Adipocyte (in vitro differentiated cells): ENCODE measurements at regions not wholly inside any gene's neighbourhood (a gene's known extent, or its start where the extent isn't known, plus 50 kb on each side); places are given as distances from the start of the nearest gene placed in this dataset.
"Not testable (repeated sequence)": the region's sequence is repeated elsewhere in the genome, so short reads cannot be mapped to it uniquely, and the experiment has no call there.

Experiments used
- DNase-seq: peaks from one replicate; pipeline ENCODE4 v3.0.0-alpha.2; 2015; ENCODE audit warnings: low read depth
- H3K27me3 ChIP-seq: replicated peaks from 2 replicates; pipeline ENCODE4 v1.7.0; 2013; ENCODE audit warnings: mild to moderate bottlenecking, low read length, moderate library complexity; ENCODE audit not compliant: control insufficient read depth, insufficient read depth
- H3K36me3 ChIP-seq: 2 replicates; pipeline ENCODE4 v1.7.0; 2013; ENCODE audit warnings: low read length, mild to moderate bottlenecking, moderate library complexity; ENCODE audit not compliant: control insufficient read depth, insufficient read depth, severe bottlenecking
- H3K4me1 ChIP-seq: 2 replicates; pipeline ENCODE4 v1.7.0; 2013; ENCODE audit warnings: mild to moderate bottlenecking, low read length, moderate library complexity; ENCODE audit not compliant: control insufficient read depth, insufficient read depth
- H3K4me3 ChIP-seq: 2 replicates; pipeline ENCODE4 v1.7.0; 2013; ENCODE audit warnings: mild to moderate bottlenecking, low read length, moderate library complexity
- H3K9ac ChIP-seq: 2 replicates; pipeline ENCODE4 v1.7.0; 2013; ENCODE audit warnings: mild to moderate bottlenecking, low read length, moderate library complexity
- H3K9me3 ChIP-seq: 2 replicates; pipeline ENCODE4 v1.7.0; 2013; ENCODE audit warnings: mild to moderate bottlenecking, low read length, moderate library complexity; ENCODE audit not compliant: control insufficient read depth

GRCh38 chr6:99668036-99668705 is 61.5 kb downstream of the PRDM13 start:
- no peak for DNase-seq
- Histone ChIP-seq H3K9me3 (no peaks in the 10 kb centered on the region), H3K4me1 (no peaks in the 10 kb centered on the region), H3K36me3 (no peaks in the 10 kb centered on the region), H3K27me3 (no peaks in the 10 kb centered on the region), H3K9ac (no peak overlapping the region), H3K4me3 (no peak overlapping the region)

DNA sequence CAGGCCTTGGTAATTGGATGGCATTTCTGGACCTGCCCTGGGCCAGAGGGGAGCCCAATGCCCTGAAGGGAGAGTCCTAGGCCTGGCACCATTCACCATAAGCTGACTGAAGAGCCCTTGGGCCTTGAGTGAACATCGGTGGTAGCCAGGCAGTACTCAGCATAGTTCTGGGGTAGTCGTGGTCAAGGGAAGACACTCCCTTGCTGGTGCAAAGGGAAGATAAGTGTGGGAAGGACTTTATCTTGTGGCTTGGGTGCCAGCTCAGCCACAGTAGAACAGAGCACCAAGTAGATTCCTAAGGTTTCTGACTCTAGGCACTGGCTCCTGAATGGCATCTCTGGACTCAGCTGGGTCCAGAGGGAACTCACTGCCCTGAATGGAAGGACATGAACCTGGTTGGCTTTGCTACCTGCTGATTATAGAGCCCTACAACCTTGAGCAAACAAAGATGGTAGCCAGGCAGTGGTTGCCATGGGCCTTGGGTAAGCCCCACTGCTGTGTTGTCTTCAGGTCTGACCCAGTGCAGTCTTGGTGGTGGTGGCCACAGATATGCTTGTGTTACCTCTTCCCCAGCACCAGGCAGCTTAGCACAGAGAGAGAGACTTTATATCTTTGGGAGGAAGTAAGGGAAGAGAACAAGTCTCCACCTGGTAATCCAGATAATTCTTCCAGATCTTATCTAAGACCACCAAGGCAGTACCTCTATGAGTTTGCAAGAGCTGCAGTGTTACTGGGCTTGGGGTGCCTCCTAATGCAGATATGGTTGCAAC is 83.5 kb downstream of the PRDM13 start:
- Histone ChIP-seq H3K36me3 (no peaks in the 10 kb centered on the region), H3K9ac (no peak overlapping the region), H3K27me3 (no peaks in the 10 kb centered on the region), H3K9me3 (no peaks in the 10 kb centered on the region), H3K4me3 (no peak overlapping the region), H3K4me1 (no peaks in the 10 kb centered on the region)
- DNase-seq: no peak

DNA sequence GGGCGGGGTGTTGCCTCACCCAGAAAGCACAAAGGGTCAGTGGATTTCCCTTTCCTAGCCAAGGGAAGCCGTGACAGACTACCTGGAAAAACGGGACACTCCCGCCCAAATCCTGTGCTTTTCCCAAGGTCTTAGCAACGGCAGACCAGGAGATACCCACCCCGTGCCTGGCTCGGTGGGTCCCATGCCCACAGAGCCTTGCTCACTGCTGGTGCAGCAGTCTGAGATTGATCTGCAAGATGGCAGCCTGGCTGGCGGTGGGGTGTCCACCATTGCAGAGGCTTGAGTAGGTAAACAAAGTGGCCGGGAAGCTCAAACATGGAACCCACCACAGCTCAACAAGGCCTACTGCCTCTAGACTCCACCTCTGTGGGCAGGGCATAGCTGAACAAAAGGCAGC is 95.7 kb downstream of the PRDM13 start:
- not testable (repeated sequence) for H3K4me3 ChIP-seq, H3K27me3 ChIP-seq, H3K9ac ChIP-seq, DNase-seq, H3K9me3 ChIP-seq, H3K36me3 ChIP-seq, H3K4me1 ChIP-seq

DNA sequence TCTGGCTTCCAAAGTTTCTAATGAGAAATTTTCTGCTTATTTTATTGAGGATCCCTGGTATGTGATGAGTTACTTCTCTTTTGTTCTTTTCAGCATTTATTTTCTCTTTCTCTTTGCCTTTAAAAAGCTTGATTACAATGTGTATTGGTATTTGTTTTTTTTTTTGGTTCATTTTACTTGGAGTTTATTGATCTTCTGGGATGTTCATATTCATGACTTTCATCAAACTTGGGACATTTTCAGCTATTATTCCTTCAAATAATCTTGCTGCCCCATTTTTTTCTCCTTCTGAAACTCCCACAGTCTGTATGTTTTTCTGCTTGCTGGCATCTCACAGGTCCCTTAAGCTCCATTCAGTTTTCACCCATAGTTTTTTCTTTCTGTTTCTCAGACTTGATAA is 102.4 kb downstream of the PRDM13 start:
- Histone ChIP-seq H3K9me3 (no peaks in the 10 kb centered on the region), H3K9ac (no peak overlapping the region), H3K36me3 (no peaks in the 10 kb centered on the region), H3K4me3 (no peak overlapping the region), H3K4me1 (no peaks in the 10 kb centered on the region), H3K27me3 (no peaks in the 10 kb centered on the region)
- no peak for DNase-seq

DNA sequence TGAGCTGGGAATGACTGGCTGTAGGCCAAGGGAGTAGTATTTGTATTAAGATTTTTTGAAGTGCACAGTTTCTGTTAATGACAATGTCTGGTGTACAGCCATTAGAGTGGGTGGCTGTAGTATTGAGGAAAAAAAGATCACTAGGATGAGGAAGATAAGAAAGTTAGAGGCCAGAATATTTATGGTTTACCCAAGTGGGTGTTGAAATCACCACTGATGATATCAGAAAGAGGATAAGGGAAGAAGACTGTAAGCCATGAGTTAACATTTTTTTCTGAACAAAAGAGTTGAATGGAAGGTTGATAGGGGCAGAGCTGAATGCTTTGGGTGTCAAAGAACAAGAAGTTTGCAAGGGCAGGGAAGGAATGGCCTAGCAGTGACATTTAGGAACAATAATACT is 104.7 kb downstream of the PRDM13 start:
- Histone ChIP-seq H3K4me3 (no peak overlapping the region), H3K9me3 (peaks cover 2% of the 10 kb centered on the region), H3K36me3 (no peaks in the 10 kb centered on the region), H3K4me1 (no peaks in the 10 kb centered on the region), H3K9ac (no peak overlapping the region), H3K27me3 (no peaks in the 10 kb centered on the region)
- no peak for DNase-seq

GRCh38 chr6:99711925-99712324 is 105.3 kb downstream of the PRDM13 start:
- no peaks in the 10 kb centered on the region for H3K4me1 ChIP-seq
- H3K36me3 ChIP-seq: no peaks in the 10 kb centered on the region
- no peak overlapping the region for H3K4me3 ChIP-seq
- H3K9ac ChIP-seq: no peak overlapping the region
- H3K9me3 ChIP-seq: peaks cover 7% of the 10 kb centered on the region
- no peak for DNase-seq
- no peaks in the 10 kb centered on the region for H3K27me3 ChIP-seq

DNA sequence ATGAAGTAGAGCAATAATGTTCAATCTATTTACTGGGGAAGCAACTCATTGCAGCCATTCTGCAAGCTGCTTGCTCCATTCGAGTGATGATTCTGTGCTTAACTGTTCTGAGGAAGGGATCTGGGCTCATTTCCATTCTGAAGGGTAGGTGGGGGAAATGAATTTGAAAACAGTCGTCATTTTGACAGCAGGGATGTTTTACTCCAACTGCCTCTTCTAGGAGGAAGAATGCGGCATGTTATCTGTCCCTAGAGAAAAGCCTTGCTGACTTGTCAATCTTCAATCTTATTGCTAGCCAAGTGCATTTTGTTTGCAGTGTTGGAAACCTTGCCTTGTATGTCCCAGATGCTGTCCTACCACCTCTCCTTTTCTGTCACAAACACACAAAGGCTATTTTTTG is 105.9 kb downstream of the PRDM13 start:
- H3K36me3 ChIP-seq: no peaks in the 10 kb centered on the region
- no peaks in the 10 kb centered on the region for H3K27me3 ChIP-seq
- no peaks in the 10 kb centered on the region for H3K4me1 ChIP-seq
- no peak overlapping the region for H3K9ac ChIP-seq
- H3K4me3 ChIP-seq: no peak overlapping the region
- no peak for DNase-seq
- H3K9me3 ChIP-seq: peaks cover 7% of the 10 kb centered on the region

DNA sequence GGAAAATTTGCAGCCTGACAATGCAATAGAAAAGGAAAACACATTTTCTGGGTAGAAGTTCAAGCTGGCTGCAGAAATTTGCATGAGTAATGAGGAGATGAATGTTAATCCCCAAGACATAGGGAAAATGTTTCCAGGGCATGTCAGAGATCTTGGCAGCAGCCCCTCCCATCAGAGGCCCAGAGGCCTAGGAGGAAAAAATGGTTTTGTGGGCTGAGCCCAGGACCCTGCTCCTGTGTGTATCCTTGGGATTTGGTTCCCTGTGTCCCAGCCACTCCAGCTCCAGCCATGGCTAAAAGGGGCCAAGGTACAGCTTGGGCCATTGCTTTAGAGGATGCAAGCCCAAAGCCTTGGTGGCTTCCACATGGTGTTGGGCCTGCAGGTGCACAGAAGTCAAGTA is 115.4 kb downstream of the PRDM13 start:
- H3K36me3 ChIP-seq, DNase-seq: not testable (repeated sequence)

DNA sequence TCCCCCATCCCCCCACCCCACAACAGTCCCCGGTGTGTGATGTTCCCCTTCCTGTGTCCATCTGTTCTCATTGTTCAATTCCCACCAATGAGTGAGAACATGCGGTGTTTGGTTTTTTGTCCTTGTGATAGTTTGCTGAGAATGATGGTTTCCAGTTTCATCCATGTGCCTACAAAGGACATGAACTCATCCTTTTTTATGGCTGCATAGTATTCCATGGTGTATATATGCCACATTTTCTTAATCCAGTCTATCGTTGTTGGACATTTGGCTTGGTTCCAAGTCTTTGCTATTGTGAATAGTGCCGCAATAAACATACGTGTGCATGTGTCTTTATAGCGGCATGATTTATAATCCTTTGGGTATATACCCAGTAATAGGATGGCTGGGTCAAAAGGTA is 123.6 kb downstream of the PRDM13 start:
- H3K4me1 ChIP-seq, H3K9ac ChIP-seq, H3K4me3 ChIP-seq, H3K27me3 ChIP-seq, DNase-seq, H3K9me3 ChIP-seq, H3K36me3 ChIP-seq: not testable (repeated sequence)

More for the DNA sequence above, 115.4 kb downstream of the PRDM13 start:
- not testable (repeated sequence) for H3K27me3 ChIP-seq, H3K9me3 ChIP-seq, H3K4me3 ChIP-seq, H3K4me1 ChIP-seq, H3K9ac ChIP-seq

DNA sequence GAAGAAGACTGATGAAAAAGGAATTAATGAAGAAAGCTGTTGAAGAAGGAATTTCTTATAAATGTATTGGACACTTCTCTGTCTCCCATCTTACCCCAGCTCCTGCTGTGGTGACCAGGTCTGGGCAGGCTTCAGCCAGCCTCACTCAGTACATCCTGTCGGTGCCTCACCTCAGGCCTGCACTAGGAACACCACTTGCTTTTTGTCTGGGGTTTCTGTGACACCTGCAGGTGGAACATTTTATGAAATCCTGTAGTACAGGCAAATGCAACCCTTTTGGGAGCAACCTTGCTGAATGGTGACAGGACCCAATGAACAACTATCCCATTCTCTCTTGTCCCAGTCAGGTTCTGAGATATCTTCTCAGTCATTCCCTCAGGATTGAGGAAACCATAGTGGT is 129.7 kb downstream of the PRDM13 start:
- no peak overlapping the region for H3K4me3 ChIP-seq
- H3K9ac ChIP-seq: no peak overlapping the region
- peaks cover 31% of the 10 kb centered on the region for H3K27me3 ChIP-seq
- no peaks in the 10 kb centered on the region for H3K4me1 ChIP-seq
- DNase-seq: no peak
- no peaks in the 10 kb centered on the region for H3K36me3 ChIP-seq
- no peaks in the 10 kb centered on the region for H3K9me3 ChIP-seq

- Histone ChIP-seq H3K36me3 (no peaks in the 10 kb centered on the region), H3K4me3 (no peak overlapping the region), H3K27me3 (peaks cover 38% of the 10 kb centered on the region), H3K4me1 (no peaks in the 10 kb centered on the region), H3K9ac (no peak overlapping the region), H3K9me3 (no peaks in the 10 kb centered on the region)
- no peak for DNase-seq
Observed at GRCh38 chr6:99739526-99739925, 132.9 kb downstream of the PRDM13 start.
